ENCODE measurements at regions not wholly inside any gene's neighbourhood (a gene's known extent, or its start where the extent isn't known, plus 50 kb on each side); places are given as distances from the start of the nearest gene placed in this dataset.
"Not testable (repeated sequence)": the region's sequence is repeated elsewhere in the genome, so short reads cannot be mapped to it uniquely, and the experiment has no call there.

GRCh38 chrX:9378980-9379696, 85.7 kb upstream of the TBL1X start:
- no peak for DNase-seq (ENCODE audit: low spot score)

- no peak for DNase-seq (ENCODE audit: low spot score)
Observed at GRCh38 chrX:9379697-9380551, 84.9 kb upstream of the TBL1X start.

- DNase-seq (ENCODE audit: low spot score): no peak
Observed at GRCh38 chrX:9383655-9384054, 81.2 kb upstream of the TBL1X start.

- no peak for DNase-seq (ENCODE audit: low spot score)
Observed at GRCh38 chrX:9388450-9388849, 76.4 kb upstream of the TBL1X start.

- no peak for DNase-seq (ENCODE audit: low spot score)
Observed at GRCh38 chrX:9390121-9390520, 74.7 kb upstream of the TBL1X start.

GRCh38 chrX:9390693-9391368, 74.0 kb upstream of the TBL1X start:
- no peak for DNase-seq (ENCODE audit: low spot score)

GRCh38 chrX:9392445-9392844, 72.4 kb upstream of the TBL1X start:
- DNase-seq (ENCODE audit: low spot score): no peak

GRCh38 chrX:9393571-9393970, 71.3 kb upstream of the TBL1X start:
- DNase-seq (ENCODE audit: low spot score): no peak

GRCh38 chrX:9394212-9394611, 70.6 kb upstream of the TBL1X start:
- DNase-seq (ENCODE audit: low spot score): no peak

- no peak for DNase-seq (ENCODE audit: low spot score)
Observed at GRCh38 chrX:9396930-9397329, 67.9 kb upstream of the TBL1X start.

- DNase-seq (ENCODE audit: low spot score): no peak
Observed at GRCh38 chrX:9401051-9401450, 63.8 kb upstream of the TBL1X start.

- no peak for DNase-seq (ENCODE audit: low spot score)
Observed at GRCh38 chrX:9403374-9403773, 61.5 kb upstream of the TBL1X start.

- DNase-seq (ENCODE audit: low spot score): not testable (repeated sequence)
Observed at GRCh38 chrX:9405635-9406034, 59.2 kb upstream of the TBL1X start.

- not testable (repeated sequence) for DNase-seq (ENCODE audit: low spot score)
Observed at GRCh38 chrX:9410889-9411288, 54.0 kb upstream of the TBL1X start.

GRCh38 chrX:9411682-9412081, 53.2 kb upstream of the TBL1X start:
- DNase-seq (ENCODE audit: low spot score): not testable (repeated sequence)

GRCh38 chrX:9414416-9414815, 50.4 kb upstream of the TBL1X start:
- DNase-seq (ENCODE audit: low spot score): no peak

Measured in umbilical cord (tissue), 1 donor.